ENCODE measurements at regions not wholly inside any gene's neighbourhood (a gene's known extent, or its start where the extent isn't known, plus 50 kb on each side); places are given as distances from the start of the nearest gene placed in this dataset.

- H3K27me3 ChIP-seq: no peaks in the 10 kb centered on the region
- TF ChIP-seq CTCF (IDR thresholded peaks at IDR 0.05; ENCODE audit: low read depth, low read length): no peak
- H3K9me3 ChIP-seq: no peaks in the 10 kb centered on the region
- no peaks in the 10 kb centered on the region for H3K4me1 ChIP-seq
- no peak overlapping the region for H3K4me3 ChIP-seq (ENCODE audit: low read depth, low read length)
- H3K36me3 ChIP-seq: no peaks in the 10 kb centered on the region
- no peak for DNase-seq
Observed at GRCh38 chr9:86753836-86754235, 193.5 kb downstream of the GAS1 start.

GRCh38 chr9:86752733-86753132 is 194.6 kb downstream of the GAS1 start:
- H3K4me1 ChIP-seq: no peaks in the 10 kb centered on the region

GRCh38 chr9:86751956-86752355 is 195.3 kb downstream of the GAS1 start:
- no peaks in the 10 kb centered on the region for H3K27me3 ChIP-seq
- TF ChIP-seq CTCF (IDR thresholded peaks at IDR 0.05; ENCODE audit: low read depth, low read length): no peak
- no peak overlapping the region for H3K4me3 ChIP-seq (ENCODE audit: low read depth, low read length)
- no peaks in the 10 kb centered on the region for H3K9me3 ChIP-seq
- DNase-seq: no peak
- no peaks in the 10 kb centered on the region for H3K36me3 ChIP-seq
- H3K4me1 ChIP-seq: no peaks in the 10 kb centered on the region

More at GRCh38 chr9:86752733-86753132, 194.6 kb downstream of the GAS1 start:
- H3K4me3 ChIP-seq (ENCODE audit: low read depth, low read length): no peak overlapping the region
- H3K36me3 ChIP-seq: no peaks in the 10 kb centered on the region
- no peak for TF ChIP-seq CTCF (IDR thresholded peaks at IDR 0.05; ENCODE audit: low read depth, low read length)
- no peak for DNase-seq
- no peaks in the 10 kb centered on the region for H3K27me3 ChIP-seq
- H3K9me3 ChIP-seq: no peaks in the 10 kb centered on the region

- Histone ChIP-seq H3K9me3 (no peaks in the 10 kb centered on the region), H3K27me3 (no peaks in the 10 kb centered on the region), H3K36me3 (no peaks in the 10 kb centered on the region), H3K4me1 (no peaks in the 10 kb centered on the region), H3K4me3 (ENCODE audit: low read depth, low read length) (no peak overlapping the region)
- no peak for DNase-seq
- TF ChIP-seq CTCF (IDR thresholded peaks at IDR 0.05; ENCODE audit: low read depth, low read length): no peak
Observed at GRCh38 chr9:86751207-86751606, 196.1 kb downstream of the GAS1 start.

- H3K4me3 ChIP-seq (ENCODE audit: low read depth, low read length): no peak overlapping the region
- H3K9me3 ChIP-seq: no peaks in the 10 kb centered on the region
- DNase-seq: no peak
- no peaks in the 10 kb centered on the region for H3K36me3 ChIP-seq
- no peaks in the 10 kb centered on the region for H3K27me3 ChIP-seq
- H3K4me1 ChIP-seq: no peaks in the 10 kb centered on the region
- no peak for TF ChIP-seq CTCF (IDR thresholded peaks at IDR 0.05; ENCODE audit: low read depth, low read length)
Observed at GRCh38 chr9:86749894-86750255, 197.4 kb downstream of the GAS1 start.

GRCh38 chr9:86749161-86749893 is 198.0 kb downstream of the GAS1 start:
- TF ChIP-seq CTCF (IDR thresholded peaks at IDR 0.05; ENCODE audit: low read depth, low read length): no peak
- Histone ChIP-seq H3K4me3 (ENCODE audit: low read depth, low read length) (no peak overlapping the region), H3K4me1 (no peaks in the 10 kb centered on the region), H3K27me3 (no peaks in the 10 kb centered on the region), H3K9me3 (no peaks in the 10 kb centered on the region), H3K36me3 (no peaks in the 10 kb centered on the region)
- no peak for DNase-seq
